NCI-H2227 treated with DMSO at 0.1 percent for 48 hours (cell line): ENCODE measurements at regions not wholly inside any gene's neighbourhood (a gene's known extent, or its start where the extent isn't known, plus 50 kb on each side); places are given as distances from the start of the nearest gene placed in this dataset.

Source experiments
- DNase-seq: peaks from one replicate; lab custom pipeline; 2025; lab: John Stamatoyannopoulos, UW

DNA sequence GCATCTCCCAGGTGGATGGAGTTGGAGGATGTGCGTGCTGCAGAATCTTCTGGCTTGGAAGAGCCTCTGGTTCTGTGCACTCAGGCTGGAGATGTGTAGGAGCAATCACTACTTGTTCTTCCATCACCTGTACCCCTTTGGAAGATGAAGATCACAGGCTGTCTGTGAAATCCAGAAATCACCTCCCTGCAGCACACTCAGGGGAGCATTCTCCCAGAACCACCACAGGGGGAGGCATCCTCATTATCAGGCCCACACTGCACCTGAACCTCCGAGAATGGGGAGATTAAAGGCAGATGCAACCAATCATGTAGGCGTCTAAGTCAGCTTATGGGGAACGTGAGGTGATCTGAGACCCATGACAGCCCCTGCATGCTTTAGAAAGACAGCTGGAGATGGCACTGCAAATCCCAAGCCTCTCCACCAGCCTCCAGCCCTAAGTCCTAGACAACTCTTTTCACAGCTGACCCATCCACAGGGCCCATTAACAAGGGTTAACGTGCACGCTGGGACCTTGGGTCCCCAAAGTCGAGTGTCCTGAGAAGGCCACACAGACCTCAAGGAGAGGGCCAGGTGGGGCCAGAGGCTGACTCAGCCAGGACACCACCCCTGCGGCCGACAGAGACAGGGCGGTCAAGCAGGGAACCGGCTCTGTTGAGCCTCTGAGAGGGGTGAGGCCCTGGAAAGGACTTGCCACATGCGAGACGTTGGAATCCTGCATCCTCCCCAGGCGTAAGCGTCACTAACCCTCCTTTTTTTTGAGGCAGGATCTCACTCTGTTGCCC lies 314.9 kb downstream of the EIPR1 start:
- DNase-seq, result no peak

- no peak for DNase-seq
Measured at GRCh38 chr2:3060049-3060448, 317.6 kb downstream of the EIPR1 start.

- no peak for DNase-seq
Measured at GRCh38 chr2:3059141-3059925, 318.3 kb downstream of the EIPR1 start.

DNA sequence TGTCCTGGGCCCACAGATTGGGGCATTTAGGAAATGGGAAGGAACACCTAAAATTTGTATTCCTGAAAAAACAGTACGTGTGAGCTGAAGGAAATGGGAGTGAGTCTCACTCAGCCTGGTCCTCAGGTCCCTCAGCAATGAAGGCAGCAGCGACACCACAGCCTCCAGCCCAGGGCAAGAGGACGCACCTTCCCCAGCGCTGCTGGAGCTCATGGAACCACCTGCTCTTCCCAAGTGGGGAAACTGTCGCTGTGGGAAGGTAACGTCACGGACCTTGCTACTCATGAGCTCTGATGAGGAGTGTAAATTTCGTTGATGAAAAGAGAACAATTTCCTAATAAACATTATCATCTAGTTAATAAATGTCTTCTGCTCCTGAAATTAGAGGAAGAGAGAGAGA lies 323.6 kb downstream of the EIPR1 start:
- DNase-seq, result no peak

DNA sequence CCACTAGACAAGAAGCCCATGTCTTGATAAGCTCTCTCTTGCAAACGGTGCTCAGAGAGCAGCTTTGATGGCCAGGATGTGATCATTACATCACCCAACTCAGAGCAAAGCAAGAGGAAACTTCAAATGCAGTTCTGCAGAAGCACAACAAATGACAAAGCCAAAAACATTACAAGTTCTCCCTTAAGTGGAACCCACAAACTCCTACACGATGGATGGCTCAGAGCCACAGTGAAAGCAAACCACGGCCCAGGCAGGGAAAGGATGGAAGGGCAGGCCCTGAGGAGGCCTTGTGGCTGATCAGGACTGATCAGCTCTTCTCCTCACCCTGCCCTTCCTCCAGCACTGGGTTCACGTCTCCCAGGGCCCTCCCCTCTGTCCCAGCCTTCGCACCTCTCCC lies 326.4 kb downstream of the EIPR1 start:
- DNase-seq, result no peak

DNA sequence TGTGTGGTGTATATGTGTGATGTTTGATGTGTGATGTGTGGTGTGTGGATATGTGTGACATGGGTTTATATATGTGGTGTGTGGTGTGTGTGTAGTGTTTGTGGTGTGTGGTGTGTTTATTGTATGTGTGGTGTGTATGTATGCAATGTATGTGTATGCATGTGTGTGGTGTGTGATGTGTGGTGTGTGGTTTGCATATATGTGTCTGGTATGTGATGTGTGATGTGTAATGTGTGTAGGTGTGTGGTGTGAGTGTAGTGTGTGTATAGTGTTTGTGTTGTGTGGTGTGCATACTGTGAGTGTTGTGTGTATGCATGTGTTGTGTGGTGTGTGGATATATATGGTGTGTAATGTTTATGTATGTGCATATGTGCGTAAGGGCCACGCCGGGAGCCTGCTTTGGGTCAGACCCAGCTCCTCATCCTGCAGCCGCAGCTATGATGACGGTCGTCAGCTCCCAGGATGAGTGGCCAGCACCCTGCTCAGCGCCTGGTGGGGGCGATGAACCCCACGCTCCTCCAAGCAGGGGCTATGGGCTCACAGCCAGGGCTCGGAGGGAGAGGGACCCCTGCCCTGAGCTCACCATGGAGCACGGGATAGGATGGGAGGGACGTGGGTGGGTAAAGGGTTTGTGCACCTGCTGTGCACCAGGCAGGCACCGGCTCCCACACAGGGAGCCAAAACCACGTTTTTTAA lies 331.3 kb downstream of the EIPR1 start:
- DNase-seq, result no peak

DNA sequence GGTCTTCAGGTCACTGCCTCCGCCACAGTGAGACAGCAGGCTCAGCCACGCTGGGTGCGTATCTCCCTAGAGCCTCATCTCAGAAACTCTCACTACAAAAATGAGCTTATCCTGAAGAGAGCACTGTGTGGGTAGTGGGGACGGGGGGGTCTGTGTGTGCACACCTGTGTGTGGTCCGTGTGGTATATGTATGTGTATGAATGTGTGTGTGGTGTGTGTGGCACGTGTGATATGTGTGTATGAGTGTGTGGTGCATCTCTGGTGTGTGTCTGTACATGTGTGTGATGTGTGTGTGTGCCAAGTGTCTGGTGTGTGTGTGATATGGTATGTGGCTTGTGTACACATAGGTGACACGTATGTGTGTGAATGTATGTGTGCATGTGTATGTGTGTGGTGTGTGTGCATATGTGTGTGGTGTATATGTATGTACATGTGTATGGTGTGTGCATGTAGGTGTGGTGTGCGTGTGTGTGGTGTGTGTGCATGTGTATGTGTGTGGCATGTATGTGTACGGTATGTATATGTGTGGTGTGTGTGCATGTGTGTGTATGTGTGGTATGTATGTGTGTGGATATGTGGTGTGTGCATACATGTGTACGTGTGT lies 332.2 kb downstream of the EIPR1 start:
- DNase-seq, result no peak

DNA sequence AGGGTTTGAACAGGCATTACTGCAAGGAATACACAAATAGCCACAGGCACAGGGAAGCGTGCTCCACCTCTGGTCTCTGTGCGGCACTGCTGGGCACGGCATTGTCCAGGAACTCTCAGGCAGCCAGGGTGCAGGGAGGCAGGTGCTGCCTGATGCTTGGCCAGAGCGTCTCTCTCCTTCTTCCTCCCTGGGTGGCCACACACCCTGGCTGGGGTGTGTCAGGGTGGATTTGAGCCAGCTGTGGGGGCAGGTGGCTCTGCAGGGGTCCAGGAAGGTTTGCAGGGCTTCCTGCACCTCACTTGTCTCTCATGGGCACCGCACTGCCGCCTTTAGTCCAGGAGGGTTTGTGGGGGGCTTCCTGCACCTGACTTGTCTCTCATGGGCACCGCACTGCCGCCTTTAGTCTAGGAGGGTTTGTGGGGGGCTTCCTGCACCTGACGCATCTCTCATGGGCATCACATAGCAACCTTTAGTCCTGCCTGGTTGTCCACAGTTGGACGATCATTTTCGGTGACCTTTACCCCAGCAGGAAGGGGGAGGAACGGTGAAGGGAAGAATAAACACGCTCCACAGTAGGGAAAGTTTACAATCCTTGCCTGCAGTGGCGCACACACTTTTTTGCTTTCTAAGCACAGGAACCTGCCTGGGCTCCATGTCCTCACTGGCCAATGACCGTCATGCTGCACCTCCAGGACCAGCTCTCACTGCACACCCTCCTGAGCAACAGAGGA lies 332.9 kb downstream of the EIPR1 start:
- no peak for DNase-seq

- no peak for DNase-seq
Measured at GRCh38 chr2:3043726-3044125, 333.9 kb downstream of the EIPR1 start.

- DNase-seq, result no peak
Measured at GRCh38 chr2:3042601-3043585, 334.7 kb downstream of the EIPR1 start.

DNA sequence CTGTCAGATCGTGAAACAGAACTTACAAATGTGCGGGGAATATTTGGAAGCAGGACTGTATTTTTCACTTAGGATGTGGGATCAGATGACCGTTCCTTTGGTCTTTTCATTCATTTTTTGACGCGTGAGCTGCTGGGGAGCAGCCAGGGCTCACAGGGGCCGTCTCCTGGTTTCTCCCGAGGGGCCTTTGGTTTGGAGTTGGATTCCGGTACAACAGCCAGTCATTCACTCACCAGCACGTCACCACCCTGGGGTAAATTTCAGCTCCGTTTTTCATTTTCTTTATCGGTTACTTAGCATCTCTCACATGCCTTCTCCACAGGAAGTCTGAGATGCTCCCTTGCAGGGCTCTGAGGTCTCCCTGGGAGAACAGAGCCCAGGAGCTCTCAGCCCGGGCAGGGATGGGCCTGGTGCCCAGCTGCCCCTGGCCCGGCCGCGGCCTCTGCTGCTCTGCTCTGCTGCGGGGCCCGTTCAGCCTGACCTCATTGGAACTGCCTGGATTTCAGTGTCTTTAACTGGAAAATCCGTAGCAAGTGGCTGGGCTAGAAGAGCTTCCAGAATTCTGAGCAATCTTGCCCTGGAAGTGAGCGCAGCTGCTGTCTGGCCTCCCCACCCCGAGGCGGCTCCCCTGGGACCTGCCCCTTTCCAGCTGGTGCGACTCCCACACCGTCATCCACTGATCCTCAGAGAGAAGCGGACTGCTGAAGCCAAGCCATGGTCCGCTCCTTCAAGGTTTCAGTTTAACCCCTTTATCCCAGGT lies 335.6 kb downstream of the EIPR1 start:
- DNase-seq, result no peak

DNA sequence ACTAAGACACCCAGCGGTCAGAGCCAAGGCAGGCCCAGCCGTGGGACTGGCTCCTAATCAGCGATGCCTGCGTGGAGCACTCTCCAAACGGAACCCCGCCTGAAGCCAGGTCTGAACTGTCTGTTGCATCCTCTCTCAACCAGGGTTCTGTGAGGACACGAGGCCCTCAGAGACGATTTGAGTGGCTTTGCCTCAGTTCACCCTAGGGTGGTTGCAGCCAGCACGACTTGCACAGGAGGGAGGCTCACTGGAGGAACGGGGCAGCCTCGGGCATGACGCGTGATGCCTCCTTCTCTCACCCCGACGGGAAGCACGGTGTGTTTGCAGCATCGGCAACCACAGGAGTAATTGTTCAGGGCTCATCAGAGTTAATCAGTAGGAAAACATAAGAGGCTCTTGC lies 336.4 kb downstream of the EIPR1 start:
- DNase-seq, result no peak

DNA sequence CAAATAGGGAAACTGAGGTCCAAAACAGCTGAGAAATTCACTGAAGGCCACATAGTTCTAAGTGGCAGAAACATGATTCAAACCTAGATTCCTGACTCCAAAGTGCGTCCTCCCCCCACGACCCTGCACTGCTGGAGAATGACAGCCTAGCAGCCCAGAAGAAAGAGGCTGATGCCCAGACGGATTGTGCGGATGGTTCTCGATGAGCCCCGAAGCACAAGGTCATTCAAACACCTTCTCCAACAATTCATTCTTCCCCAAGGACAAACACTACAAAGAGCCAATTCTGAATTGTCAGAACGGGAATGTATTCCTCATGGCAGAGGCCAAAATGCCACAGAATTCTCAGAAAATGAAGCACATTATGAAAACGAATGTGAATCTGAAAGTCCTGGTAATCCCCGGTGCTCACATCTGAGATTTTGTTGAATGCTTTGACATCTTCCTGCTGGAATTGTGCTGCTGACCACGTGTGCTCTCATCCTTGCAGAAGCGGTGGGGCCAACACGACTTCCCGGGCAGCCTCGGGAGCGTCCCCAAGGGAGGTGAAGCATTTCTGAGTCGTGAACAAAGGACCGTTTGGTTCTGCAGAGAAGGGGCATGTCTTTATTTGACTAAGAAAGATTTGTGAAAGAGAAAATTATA lies 337.0 kb downstream of the EIPR1 start:
- DNase-seq, result no peak

- DNase-seq, result no peak
Measured at GRCh38 chr2:3040066-3040428, 337.6 kb downstream of the EIPR1 start.

DNA sequence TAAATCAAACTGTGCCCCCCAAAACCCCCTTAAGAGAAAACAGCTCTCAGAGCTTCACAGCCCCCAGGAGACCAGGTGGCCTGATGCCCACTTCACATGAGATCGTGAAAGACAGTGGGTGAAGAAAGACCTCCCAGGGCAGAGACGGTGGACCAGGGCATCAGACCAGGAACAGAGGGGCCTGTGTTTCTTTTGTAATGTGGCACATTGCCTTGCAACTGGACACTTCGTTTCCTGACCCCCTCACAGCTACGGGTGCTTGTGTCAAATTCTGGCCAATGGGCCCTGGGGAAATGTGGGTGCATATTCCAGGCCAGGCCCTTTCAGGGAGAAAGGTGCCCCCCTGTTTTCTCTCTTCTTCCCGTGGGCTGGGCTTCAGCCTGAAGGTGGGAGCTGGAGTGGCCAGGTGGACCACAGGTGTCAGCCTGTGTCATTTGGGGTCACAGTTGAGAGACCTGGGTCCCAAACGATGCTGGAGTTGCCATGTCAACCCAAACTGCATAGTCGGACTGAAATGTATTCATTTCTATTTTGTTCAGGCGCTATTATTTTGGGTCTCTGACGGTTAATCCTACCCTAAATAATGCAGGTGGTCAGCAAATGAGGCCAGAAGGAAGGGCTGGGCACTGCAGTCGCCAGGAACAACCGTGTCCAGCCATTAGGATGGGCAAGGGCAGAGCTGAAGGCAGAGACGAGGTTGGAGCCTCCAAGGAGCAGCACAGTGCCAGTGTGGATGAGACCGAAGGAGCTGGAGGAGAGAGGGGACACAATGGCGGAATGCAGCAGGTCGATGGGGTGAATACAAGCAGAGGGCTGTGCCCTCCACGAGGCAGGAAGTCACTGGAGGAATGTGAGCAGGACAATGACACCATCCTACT lies 338.2 kb downstream of the EIPR1 start:
- no peak for DNase-seq

GRCh38 chr2:3038636-3039035 lies 339.0 kb downstream of the EIPR1 start:
- no peak for DNase-seq

DNA sequence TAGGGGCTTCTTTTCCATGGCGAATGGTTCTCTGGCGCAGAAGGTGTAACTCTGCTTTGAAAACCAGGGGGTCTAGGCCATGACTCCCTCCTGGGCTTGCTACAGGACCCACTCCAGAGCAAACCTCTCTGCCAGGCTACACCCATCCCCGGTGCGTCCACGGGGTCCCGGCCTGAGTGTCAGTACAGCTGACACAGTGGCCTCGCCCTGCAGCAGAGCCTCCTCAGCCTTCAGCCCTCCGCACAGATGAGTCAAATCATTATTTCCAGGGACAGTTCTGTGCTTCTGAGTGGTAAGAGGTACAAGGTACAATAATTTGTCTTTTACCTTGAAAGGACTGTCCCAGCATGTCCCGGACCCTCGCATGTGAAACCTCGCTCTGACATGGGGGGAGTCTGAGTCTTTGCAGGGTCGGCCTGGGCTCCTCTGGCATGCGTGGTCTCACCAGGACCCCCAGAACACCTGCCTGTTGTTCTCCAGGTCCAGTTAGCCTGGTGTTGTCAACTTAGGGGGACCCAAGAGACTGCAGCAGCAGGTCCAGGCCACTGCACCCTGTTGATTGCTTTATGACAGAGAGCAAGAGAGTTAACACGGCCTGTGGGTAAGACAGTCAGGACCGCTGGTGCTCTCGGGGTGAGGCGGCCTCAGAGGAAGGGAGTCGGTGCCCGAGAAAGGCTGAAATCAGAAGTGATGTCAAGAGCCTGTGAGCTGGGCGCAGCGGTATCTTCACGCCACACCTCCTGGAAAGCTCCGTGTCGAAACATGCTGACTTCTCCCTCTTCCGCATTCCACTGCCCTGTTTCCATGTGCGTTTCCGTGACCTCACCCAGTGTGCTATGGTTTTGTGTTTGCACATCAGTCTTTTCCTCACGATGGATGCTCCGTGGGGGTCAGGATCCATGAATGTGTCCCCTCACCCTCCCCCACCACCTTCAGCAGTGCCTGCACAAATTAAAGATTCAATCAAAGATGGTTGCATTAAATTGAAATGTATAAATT lies 340.1 kb downstream of the EIPR1 start:
- DNase-seq, result no peak
